Amniotic stem cell (primary cell): ENCODE measurements at regions not wholly inside any gene's neighbourhood (a gene's known extent, or its start where the extent isn't known, plus 50 kb on each side); places are given as distances from the start of the nearest gene placed in this dataset.
"Not testable (repeated sequence)": the region's sequence is repeated elsewhere in the genome, so short reads cannot be mapped to it uniquely, and the experiment has no call there.

ENCODE experiments used
- DNase-seq: peaks from one replicate; lab custom pipeline; 2025; lab: John Stamatoyannopoulos, UW

DNA sequence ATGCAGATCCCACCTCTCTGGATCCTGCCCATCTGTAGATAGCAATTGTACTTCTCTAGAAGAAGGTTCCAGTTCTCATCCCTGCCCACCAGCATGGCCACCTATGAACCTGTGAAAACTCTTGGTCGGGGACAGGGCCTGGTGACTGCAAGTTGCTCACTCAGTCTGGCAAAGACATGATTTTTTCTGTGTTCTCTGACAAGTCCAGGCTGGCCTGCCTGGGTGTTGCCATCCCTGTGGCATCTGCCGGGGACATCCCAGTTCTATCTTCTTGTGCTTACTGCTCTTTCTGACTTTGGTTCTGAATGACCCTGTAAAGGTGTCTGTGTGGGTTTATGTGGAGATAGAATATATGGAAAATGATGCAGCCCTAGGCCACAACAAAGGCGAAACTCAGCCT lies 545.8 kb downstream of the INSC start:
- no peak for DNase-seq

DNA sequence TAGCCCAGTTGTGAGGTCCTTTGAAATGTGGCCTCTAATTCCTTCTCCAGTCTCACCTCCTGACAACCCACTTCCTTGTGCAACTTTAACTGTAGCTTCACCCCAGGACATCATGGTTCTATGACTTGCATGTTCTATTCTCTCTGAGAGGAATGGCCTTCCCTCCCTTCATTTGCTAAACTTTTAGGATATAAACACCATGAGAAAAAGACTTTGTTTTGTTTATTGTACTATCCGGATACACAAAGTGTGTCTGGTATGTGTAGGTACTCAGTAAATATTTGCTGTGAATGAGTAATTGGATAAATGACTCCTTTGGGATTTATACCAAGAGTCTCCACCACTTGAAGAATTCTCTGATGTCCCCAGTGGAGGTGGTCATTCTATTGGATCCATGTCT lies 547.6 kb downstream of the INSC start:
- DNase-seq, result no peak

DNA sequence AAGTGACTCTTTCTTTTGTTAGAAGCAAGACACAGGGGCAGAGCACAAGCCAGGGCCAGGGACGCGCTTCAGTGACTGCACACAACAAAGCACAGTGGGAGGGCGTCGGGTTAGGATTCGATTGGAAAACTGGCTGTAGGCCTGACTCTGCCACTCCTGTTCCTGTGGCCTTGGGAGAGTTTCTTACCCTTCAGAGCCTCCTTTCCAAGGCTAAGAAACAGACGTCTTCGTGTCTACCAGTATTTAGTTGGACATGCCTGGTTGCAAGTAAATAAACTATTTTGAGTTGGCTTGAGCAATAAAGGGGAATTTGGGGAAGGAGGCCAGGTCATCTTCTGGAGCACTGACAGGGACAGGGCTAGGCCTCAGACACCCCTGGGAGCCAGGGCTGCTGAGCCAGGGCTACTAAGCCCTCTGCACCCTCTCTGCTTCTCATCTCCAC lies 549.1 kb downstream of the INSC start:
- no peak for DNase-seq

DNA sequence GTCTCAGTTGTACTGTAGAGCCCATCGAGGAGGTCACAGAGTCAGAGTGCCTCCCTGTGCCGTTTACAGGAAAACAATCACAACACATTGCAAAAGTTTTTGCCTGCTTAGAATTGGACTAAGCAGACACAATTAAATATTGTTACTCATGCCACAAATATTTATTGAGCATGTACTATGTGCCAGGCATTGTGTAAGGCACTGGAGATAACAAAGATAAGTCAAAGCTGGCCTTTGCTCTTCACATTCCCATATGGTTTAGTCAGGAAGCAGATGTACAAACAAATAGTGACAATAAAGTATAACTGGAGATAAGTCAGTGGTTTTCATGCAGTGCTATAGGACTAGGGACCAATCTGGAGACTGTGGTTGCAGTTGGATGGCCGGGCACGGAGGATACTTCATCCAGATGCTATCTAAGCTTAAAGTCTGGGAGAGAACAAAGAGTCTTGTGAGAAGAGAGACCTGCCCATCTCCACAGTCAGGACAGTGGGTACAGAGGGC lies 550.7 kb downstream of the INSC start:
- DNase-seq, result no peak

DNA sequence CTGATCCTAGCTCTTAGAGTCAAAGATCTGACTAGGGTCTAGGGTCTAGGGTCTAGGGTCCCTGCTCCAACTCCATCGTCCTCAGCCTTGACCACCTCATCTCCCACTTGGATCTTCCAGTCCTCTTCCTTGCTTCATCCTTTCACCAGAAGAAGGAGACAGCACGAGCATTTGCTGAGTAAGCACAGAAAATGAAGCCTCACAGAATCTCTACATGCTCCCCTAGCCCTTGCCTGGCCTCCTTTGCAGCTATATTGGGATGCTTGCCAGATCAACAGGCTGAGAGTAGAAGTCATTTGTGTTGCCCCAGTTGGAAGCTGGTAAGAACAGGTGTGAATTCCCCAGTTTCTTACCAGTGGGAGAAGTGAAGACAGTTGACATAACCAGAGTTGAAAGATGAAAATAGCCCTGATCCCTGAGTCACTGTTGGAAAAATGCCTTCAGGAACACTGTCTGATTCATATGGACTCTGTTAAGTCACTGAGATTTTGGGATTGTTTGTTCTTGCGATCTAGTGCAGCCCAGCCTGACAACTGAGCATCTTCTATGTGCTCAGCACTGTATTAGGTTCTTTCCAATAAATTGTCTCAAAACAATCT lies 552.5 kb downstream of the INSC start:
- DNase-seq, result no peak

DNA sequence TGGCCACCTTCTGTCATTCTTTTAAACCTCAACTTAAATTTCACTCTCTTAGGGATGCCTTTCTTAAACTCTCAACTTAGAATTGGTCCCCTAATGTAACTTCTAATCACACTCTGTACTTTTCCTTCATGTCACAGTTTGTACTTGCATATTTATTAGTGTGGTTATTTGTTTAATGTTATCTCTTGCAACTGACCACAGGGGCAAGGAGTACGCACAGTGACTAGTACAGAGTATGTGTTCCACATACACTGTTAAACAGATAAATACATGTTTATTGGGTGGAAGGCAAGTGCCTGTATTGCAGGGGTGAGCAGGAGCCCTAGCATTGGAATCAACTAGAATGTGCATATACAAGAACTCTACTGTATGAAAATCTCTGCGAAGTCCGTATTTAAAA lies 554.0 kb downstream of the INSC start:
- no peak for DNase-seq

DNA sequence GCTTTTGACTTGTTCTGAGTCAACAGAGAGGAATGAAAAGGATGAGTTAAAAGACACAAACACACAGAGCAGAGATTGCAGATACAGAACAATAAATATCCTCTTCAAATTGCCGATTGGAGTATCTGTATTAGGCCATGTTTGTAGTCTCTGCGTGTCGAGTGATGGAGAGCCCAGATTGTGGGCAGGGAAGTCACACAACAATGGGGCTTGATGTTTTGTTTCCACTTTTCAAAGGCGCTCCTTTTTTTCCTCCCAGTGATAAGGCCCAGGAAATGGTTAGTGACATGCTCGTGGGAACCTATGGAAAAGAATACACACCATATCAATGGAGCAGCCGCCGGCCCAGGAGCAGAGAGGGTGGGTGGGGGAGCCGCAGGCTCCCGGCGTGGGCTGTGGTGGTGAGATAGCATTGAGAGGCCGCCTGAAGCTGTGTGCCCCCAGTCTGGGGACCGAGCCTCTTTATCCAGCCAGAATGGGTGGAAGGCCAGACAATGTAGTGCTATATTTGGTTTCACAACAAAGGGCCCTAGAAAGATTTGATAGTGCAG lies 555.9 kb downstream of the INSC start:
- no peak for DNase-seq

DNA sequence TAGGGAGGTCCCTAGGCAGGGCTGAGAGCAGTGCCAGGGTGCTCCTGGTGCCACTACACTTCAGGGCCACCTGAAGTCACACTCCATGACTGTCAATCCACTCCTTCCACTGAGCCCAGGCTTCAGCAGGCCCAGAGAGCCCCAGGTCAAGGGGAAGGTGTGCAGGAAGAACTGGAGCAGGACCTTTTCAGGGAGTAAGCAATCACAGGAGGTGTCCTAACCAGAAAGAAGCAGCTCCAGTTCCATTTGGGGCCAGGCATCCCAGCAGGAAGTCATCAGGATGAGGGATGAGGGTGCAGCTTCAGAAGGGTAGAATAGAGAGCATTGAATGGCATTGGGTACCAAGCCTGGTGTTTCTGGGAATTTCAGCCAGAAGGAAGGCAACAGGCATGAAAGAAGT lies 556.5 kb downstream of the INSC start:
- DNase-seq, result no peak

DNA sequence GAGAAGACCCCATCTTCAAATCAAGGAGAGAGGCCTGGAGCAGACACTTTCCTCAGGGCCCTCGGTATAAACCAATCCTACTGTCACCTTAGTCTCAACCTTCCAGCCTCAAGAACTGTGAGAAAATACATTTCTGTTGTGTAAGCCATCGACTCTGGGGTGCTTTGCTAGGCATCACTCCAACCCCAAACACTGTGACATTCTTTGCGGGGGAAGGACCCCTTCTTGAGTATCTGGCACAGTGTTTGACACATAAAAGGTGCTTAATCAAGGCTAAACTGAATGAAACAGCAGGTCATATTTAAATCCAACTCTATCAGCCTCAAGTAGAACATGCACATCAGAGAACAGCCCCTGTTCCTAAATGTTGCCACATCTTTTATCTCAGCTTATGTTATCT lies 558.1 kb downstream of the INSC start:
- no peak for DNase-seq

DNA sequence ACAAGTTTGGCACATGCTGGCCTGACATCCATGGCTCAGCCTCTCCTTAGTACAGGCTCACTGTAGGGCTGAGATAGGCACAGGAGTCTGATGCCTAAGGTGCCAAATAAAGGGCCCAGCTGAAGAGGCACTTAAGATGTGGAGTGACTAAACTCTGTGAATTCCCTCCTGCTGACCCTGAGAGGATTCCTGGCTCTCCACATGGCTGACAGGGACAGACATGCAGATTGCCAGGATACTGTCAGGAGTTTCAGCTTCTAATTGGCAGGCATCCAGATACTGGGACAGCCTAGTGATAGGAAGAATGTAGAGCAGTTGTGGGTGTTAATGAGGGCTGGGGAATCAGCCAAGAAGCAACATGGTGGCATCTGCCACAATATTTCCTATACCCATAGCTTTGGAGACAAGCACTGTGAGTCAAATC lies 558.7 kb downstream of the INSC start:
- no peak for DNase-seq

DNA sequence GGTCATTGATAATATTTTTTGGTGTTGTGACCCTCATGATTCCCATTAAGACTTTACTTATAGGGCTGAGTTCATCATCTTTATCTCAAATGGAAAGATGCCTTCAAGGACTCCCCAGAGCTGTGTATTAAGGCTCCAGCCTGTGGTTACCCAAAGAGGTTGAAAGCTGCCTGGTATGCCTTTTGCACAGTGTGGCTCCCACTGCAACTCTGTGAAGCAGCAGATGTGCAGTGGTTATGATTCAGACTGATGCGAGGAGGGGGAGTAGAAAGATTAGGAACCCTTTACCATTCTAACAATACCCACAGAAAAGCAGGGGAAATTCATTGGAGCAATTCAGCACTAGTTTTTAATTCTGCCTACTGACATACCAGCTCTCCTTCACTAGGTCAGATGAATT lies 560.0 kb downstream of the INSC start:
- no peak for DNase-seq

DNA sequence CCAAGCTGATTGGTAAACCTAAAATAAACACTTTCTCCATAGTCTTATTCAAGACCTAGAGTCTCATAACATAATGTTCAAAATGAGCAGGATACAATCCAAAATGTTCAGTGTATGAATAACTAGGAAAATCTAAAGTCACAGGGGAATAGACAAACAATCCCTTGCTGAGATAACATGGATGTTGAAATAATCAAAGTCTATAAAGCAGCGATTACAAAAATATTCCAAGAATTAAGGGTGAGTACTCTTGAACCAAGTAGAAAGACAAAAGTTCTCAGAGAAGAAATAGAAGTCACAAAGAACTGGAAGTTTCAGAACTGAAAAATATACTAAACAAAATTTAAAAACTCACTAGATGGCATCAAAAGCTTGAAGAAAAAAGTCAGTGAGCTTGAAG lies 561.0 kb downstream of the INSC start:
- no peak for DNase-seq

DNA sequence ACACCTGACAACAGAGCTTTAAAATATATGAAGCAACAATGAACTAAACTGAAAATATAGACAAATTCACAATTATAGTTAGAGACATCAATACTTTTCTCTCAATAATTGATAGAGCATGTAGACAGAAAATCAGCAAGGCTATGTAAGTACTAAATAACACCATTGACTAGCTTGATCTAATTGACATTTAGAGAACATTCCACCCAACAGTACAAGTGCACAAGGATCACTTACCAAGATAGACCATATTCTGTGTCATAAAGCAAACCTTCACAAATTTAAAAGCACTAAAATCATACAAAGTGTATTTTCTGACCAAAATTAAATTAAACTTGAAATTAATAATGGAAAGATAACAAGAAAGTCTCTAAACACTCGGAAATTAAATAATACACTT lies 562.5 kb downstream of the INSC start:
- DNase-seq, result no peak

DNA sequence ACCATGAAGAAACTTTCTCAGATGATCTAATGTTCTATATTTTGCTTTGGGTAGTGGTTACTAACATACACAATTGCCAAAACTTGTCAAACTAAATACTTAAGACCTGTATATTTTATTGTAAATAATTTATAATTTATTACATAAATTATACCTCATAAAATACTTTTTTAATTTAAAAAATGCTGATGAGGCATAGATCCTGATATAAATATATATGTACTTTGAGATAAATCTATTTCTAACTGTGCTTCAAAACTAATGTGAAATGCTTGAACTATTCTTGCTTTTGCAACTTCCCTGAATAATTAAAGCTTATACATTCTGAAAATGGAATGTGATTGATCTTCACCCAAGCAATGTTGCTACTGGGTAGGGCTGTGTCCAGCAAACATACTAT lies 568.8 kb downstream of the INSC start:
- DNase-seq, result no peak

DNA sequence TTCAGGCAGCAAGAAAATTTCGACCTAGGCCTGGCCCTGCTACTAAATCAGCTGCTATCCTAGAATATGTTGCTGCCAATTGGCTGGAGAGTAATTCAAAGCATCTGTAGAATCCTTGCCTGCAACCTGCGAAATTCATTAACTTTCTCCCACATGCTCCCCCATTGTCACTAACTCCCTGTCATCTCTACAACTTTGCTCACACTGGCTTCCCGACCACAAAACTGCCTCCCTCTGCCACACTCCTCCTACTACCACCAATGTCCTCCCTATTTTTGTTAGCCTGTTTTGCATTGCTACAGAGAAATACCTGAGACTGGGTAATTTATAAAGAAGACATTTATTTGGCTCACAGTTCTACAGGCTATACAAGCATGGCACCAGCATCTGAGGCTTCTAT lies 570.6 kb downstream of the INSC start:
- no peak for DNase-seq

DNA sequence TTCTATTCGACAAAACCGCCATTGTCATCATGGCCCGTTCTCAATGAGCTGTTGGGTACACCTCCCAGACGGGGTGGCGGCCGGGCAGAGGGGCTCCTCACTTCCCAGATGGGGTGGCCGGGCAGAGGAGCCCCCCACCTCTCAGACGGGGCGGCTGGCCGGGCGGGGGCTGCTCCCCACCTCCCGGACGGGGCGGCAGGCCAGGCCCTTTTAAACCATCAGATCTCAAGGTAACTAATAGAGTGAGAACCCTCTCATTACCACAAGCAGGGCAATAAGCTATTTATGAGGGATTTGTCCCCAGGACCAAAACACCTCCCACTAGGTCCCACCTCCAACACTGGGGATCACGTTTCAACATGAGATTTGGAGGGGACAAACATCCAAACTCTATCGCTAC lies 571.5 kb downstream of the INSC start:
- DNase-seq, result not testable (repeated sequence)

DNA sequence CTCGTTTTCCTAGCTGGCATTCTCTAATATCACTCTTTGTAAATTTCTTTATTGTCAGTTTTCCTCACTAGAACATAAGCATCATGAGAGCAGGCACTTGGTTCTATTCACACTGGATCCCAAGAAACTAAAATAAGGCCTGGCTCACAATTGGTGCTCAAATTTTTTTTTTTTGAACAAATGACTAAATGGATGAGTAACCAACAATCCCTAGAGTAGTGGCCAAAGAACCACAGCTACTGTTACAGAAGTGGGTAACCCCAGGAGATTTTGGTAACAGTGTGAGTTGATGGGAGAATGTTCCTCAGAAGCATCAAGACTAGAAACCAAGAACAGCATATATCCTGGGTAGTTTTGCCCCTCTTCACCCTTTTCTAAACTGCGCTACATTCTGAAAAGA lies 572.6 kb downstream of the INSC start:
- DNase-seq, result no peak

DNA sequence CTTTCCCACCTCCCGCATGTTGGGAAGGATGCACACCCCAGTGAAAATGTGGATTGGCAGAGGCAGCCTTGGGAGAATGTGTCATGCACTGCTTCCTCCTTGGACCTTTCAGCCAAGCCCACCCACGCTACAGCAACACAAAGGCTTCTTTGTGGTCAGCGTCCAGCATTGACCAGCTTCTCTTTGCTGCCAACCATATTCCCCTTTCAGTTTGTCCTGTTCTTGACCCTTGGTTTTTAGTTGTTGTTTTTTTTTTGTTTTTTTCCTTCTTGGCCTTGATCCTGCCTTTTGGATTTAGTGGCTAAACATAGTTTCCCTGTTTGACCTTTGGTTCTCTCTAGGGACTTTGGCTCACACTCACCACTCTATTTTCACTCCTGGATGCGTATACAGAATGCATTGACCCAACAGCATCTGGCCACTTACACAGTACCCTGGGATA lies 573.6 kb downstream of the INSC start:
- DNase-seq, result no peak

DNA sequence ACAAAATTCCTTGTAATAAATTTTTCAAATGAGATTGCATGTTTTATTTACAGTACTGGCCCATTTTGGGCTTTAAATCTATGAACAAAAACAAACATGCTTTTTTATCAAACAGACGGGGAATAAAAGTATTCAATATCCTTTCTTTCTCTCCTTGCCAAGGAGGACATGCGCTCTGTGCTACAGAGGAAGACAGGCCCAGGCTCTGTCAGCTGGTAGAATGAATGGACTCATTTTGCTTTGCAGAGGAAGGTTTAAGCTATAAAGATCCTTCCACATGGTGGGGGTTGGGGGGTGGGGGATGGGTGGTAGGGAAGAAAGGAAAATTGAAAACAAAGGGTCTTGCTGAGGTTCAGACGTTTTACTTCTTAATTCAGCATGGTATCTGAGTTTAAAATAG lies 575.6 kb downstream of the INSC start:
- no peak for DNase-seq

DNA sequence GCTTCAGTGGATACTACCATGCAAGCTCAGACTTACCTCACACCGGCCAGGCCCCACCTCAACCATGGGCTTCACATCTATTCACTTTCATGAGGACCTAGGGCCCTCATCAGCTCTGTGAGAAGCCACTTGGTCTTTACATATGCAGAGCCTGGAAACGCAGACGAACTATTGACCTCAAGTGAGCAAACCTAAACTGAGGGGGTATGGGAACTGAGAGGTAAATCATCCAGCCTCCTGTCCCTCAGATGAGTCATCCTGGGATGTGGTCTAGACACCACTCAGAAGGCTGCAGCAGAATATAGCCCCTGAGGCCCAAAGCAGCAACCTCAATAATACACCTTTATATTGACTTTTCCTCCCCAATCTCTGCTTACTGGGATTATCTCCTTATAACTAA lies 578.0 kb downstream of the INSC start:
- no peak for DNase-seq

DNA sequence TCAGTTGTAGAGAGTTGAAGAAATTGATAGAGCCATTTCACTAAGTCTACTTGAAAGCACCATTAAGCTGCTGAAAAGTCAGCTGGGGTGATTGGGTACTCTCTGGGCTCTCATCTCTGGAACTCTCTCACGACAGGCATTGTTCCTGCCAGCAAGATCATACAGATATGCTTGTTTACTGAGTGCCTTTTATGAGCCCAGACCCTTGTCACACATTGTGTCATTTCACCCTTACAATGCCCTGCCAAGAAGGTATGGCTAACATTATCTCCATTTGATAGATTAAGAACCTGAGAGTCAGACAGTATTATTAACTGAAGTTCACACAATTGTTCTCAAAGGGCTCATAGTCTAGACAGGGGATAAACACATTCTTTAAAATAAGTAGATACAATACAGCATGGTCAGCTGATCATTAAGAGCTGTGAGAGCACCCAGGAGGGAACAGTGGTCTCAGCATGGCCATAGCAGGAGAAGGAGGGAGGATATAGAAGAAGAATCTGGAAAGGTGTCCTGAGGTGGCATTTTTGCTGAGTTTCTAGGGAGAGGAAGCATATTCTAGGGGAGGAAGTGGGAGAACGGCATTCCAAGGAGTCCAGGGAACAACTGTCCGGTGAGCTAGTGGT lies 580.5 kb downstream of the INSC start:
- no peak for DNase-seq

DNA sequence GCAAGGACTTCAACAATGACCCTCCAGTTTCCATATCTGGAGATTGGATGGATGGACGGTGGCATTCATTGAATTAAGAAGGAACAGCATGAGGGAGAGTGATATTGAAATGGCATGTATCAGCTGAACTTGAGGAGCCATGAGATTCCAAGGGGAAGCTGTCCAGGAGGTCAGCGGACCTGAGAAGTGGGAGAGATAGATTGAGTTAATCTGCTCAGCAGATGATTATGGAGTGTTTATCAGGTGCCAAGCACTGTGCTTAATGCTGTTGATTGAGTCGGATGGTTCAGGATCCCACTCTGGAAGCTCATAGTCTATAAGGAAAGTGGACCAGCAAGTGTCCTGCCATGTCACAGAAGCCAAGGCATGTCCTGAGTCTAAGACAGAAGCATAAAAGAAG lies 581.3 kb downstream of the INSC start:
- DNase-seq, result no peak

DNA sequence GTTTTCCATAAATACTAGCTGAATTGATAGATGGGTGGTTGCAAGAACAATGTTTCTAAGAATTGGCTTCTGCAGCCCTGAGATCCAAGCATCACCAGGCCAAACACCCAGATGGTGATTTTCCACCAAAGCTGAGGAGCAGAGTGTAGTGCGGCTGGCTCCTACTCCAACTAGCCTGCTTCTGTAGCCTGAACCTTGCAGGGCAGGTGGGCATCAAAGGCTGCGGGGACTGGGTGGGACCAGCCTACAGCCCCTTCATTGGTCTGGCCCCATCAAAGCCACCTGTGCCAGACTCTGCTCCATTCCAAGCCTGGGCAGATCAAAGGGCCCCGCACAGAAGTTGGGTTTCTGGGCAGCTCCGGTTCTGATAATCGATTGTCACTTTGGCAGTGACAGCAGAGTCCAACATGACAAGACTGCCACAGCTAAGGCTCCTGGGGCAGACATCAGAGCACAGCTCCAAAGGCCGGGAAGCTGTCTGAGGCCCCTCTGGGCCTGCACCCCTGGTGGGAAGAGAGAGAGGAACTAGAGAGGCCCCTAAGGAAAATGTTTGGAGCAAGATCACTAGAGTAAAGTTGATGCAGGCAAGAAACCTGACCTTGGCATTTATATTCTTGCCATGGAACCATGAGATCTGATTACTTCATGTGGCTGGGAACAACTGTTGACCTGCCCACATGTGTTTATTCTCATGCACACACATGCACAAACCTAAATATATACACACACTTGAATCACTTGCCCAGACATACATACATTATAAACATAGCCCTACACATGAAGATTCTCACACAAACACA lies 582.9 kb downstream of the INSC start:
- no peak for DNase-seq
